Gastroesophageal sphincter (tissue), 3 donors: ENCODE measurements at regions not wholly inside any gene's neighbourhood (a gene's known extent, or its start where the extent isn't known, plus 50 kb on each side); places are given as distances from the start of the nearest gene placed in this dataset.

Source experiments
- CTCF ChIP-seq, 4 experiments: fragments of 200-600 bp in 2 of 4; fragments of 450-650 bp in 2 of 4; sonication (generic) in 1 of 4; IDR thresholded peaks; one replicate each; pipeline ENCODE4 v1.5.1; 2017 to 2019; ENCODE audit warnings: antibody characterized with exemption in 4 of 4, mild to moderate bottlenecking in 2 of 4, moderate library complexity in 2 of 4
- EP300 ChIP-seq: sonication (generic); formaldehyde crosslinking; IDR thresholded peaks from one replicate; pipeline ENCODE4 v1.6.1; 2017; ENCODE audit warnings: antibody characterized with exemption, mild to moderate bottlenecking
- POLR2A ChIP-seq, 2 donors: fragments of 450-650 bp; IDR thresholded peaks; one replicate each; pipeline ENCODE4 v1.6.1; 2017; ENCODE audit warnings: antibody characterized with exemption in 2 of 2, mild to moderate bottlenecking in 2 of 2, moderate library complexity in 1 of 2

GRCh38 chr3:107063351-107063750, 313.9 kb upstream of the CCDC54 start:
- no peak for TF ChIP-seq POLR2A (IDR thresholded peaks at IDR 0.05)
- no peak for TF ChIP-seq EP300
- no peak for TF ChIP-seq CTCF (IDR thresholded peaks at IDR 0.05)
